HG03354 (cell line): ENCODE measurements at regions not wholly inside any gene's neighbourhood (a gene's known extent, or its start where the extent isn't known, plus 50 kb on each side); places are given as distances from the start of the nearest gene placed in this dataset.

Source experiments
- ATAC-seq: cut with Tn5 transposase; IDR thresholded peaks from one replicate; pipeline ENCODE4 v1.9.1; 2021; ENCODE audit warnings: mild to moderate bottlenecking; ENCODE audit not compliant: unreplicated experiment, poor library complexity, severe bottlenecking

DNA sequence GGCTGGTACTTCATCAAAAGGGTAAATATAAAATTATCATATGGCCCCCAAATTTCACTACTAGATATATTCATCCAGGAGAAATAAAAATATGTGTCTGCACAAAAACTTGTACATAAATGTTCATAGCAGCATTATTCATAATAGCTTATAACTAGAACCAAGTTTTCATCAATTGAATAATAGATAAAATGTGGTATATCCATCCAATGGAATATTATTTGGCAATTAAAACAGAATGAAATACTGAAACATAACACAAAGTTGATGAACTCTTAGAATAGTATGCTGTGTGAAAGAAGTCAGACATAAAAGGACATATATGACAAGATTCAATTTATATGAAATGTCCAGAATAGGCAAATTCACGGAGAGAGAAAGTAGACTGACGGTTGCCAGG lies 389.3 kb upstream of the ADAMTS9 start:
- ATAC-seq: no peak

DNA sequence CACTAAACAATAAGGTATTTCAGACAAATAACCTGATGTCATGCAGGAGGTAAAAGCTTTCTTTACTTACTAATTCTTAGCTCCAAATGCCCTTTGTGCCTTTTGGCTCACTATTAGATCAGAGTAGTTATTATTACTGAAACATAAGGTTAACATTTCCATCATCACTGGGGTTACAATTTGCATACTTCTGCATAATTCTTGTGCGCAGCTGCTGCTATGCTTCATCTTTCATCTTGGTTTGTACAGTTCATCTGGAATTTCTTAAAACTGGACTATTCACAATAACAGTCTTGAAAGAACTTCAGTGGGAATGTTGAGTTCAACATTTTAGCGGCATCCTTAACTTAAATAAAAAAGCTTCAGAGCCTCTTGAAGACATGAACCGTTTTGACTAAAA lies 383.2 kb upstream of the ADAMTS9 start:
- ATAC-seq: no peak

DNA sequence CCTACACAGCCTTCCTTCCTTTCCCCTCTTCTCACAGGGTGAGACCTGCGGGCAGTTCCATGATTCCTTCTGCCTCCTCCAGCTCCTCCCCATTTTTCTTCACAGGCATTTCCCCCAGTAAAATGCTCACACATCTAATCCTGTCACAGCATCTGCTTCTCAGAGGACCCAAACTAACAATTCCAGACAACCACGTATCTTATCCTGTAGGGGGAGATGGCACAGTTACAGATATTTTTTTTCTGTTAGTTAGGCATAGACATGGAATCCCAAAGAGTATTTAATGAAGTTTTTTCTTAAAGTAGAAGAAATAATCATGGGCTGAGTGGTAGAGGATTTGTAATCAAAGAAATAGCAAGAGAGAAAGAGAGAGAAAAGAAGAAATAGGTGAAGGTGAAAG lies 373.1 kb upstream of the ADAMTS9 start:
- ATAC-seq: no peak

DNA sequence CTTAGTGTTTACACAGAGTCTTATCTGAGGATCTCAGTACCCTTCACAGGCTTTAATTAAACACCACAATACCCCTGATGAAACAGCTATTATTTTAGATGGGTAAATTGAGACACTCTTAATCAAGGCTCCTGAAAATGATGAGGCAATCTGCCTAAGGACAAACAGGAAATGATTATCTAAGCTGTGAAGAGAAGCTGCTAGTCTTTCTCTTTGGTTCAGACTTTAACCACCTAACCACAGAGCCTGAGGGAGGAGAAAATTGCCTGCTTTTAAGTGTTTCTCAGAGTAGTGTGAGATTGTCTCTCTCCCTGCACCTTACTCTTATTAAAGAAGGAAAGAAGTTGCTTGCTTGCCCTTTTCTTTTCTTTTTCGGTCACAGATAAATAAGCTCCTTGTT lies 364.3 kb upstream of the ADAMTS9 start:
- ATAC-seq: no peak

- no peak for ATAC-seq
Observed at GRCh38 chr3:65048151-65048550, 360.4 kb upstream of the ADAMTS9 start.

DNA sequence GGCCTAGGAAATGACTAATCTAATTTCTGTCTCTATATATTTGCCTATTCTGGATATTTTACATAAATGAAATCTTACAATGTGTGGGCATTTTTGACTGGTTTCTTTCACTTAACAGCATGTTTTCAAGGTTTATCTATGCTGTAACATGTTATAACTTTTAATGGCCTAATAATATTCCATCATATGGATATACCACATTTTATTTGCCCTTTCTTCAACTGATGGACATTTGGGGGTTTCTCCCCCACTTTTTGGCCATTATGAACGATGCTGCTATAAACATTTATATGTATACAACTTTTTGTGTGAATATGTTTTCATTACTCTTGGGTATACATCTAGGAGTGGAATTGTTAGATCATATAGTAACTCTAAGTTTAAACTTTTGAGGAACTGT lies 357.3 kb upstream of the ADAMTS9 start:
- no peak for ATAC-seq

DNA sequence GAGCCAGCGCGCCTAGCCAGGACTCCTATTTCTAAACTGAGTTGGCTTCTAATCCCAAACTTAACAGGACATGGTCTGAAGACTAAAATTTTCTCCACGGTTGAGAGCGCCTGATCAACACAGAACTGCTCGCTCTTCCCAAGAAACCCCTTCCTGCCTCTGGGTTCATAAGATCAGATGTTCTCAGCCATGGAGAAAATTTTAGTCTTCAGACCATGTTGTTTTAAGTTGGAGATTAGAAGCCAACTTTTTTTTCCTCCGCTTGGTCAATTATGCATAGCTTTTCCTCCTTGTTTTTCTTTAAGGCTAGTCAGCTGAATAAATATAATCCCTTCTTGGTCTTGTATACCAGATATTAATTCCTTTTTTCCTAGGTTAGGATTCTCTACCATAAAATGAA lies 356.6 kb upstream of the ADAMTS9 start:
- no peak for ATAC-seq

- no peak for ATAC-seq
Observed at GRCh38 chr3:65042675-65043074, 354.9 kb upstream of the ADAMTS9 start.

DNA sequence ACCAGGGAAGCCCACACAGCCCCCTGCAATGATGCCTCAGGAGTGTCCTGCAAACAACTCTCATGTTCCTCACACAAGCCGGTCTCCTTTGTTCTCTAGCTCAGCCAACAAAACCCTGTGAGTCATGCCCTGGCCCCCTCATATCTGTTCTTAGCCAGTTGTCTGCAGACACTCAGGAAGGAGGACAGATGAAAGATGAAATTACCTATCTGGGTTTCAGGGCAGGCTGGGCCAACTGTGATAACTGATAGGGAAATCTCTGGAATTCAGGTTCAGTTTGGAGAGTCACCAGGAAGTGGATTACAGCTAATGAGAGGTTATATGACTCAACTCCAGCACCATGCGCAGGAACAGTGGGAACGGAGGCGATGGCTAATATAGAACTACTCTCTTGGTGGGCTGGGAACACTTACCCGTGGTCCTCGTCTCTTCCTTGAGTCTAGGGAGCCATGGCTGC lies 352.0 kb upstream of the ADAMTS9 start:
- no peak for ATAC-seq

- no peak for ATAC-seq
Observed at GRCh38 chr3:65037861-65038260, 350.1 kb upstream of the ADAMTS9 start.

DNA sequence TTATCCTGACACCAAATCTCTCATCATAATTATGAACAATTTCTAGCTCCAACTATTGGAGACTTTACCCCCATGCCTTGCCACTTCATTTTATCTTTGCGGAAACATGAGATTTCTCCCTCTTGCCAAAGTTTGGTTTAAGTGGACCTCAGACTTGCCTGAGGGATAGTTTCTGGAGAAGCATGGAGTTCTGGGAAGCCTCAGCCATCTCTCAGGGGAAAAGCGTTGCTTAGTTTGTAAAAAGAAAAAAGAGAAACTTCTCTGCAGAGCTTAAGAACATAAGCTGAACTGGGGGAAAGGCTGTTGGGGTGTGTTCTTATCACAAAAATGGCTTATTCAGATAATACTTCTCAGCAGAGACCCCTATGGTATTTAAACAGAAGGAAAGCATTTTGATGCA lies 347.4 kb upstream of the ADAMTS9 start:
- no peak for ATAC-seq

- ATAC-seq: no peak
Observed at GRCh38 chr3:65033576-65033975, 345.8 kb upstream of the ADAMTS9 start.

DNA sequence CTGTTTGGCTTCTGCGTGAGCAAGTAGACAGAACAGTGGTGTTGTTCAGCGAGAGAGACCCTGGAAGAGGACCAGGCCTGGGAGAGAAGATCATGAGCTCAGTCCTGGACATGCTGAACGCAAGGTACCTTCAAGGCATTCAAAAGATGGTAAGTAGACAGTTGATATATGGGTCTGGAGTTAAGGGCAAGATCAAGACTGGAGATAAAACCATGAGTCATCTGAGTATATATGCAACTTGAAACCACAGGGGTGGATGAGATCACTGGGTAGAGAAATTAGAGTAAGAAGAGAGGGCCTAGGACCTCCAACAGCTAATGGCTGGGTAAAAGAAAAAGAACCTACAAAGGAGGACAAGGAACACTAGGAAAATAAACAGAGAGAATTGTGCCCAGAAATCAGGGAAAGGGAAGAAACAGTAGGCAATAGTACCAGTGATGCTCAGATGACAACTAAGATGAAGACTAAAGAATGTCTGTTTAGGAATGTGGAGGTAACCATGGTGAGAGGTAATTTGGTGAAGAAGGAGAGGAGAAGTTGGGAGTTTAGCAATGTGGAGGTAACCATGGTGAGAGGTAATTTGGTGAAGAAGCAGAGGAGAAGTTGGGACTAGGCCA lies 343.2 kb upstream of the ADAMTS9 start:
- no peak for ATAC-seq

- ATAC-seq: no peak
Observed at GRCh38 chr3:65030014-65030627, 342.3 kb upstream of the ADAMTS9 start.

GRCh38 chr3:65029130-65029529 lies 341.3 kb upstream of the ADAMTS9 start:
- ATAC-seq: no peak

- no peak for ATAC-seq
Observed at GRCh38 chr3:65028024-65028423, 340.2 kb upstream of the ADAMTS9 start.

GRCh38 chr3:65027335-65027734 lies 339.5 kb upstream of the ADAMTS9 start:
- no peak for ATAC-seq

GRCh38 chr3:65026151-65026550 lies 338.4 kb upstream of the ADAMTS9 start:
- ATAC-seq: no peak

GRCh38 chr3:65024148-65024547 lies 336.3 kb upstream of the ADAMTS9 start:
- no peak for ATAC-seq

DNA sequence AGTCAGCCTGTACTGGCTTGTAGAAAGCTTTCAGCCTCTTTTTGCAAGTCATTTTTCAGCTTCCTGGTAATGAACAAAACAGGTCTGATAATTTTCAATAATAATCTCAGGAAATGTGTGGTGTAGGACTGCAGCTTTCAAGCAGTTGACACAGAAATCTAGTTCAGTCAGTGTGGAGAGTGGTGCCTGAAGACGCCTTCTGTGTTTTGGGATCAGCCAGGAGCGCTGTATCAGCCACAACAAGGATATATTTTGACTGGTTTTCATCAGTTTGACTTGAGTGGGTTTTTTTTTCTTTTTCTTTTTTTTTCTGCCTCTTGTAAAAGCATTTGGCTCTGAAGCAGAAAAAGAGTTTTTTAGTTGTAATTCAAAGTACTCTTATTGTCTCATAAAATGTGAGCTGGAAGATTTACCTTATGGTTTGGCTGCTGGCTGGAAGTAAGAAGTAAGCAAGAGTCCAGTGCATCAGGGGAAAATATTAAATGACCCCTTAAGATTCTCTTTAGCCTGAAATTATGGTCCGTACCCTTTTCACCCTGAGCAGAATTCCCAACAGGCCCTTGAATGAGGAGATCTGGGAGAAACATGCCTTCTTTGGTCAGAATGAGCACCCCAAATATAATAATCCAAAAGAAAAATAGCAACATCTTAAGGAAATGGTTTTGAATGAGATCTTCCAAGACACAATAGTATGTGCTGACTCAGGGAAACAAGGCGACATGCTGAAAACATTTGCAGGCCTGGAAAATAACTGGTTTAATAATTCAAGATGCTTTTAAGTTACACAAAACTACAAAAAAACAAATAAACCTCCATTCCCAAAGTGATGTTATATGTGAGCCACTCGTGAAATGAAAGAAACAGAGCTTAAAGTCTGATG lies 332.7 kb upstream of the ADAMTS9 start:
- ATAC-seq: no peak
